HCT116 (cell line): ENCODE measurements at regions not wholly inside any gene's neighbourhood (a gene's known extent, or its start where the extent isn't known, plus 50 kb on each side); places are given as distances from the start of the nearest gene placed in this dataset.

Experiments used
- ATAC-seq: fragments of 200-7000 bp; cut with Tn5 transposase; 2 replicates; pipeline ENCODE4 v1.9.1; 2020; ENCODE audit warnings: mild to moderate bottlenecking, moderate library complexity
- BruUV-seq: library from RNA; stranded (reverse); fragments of 400-500 nt; replicated peaks from 2 replicates; lab custom pipeline; 2021; lab: Mats Ljungman, UMichigan
- CTCF ChIA-PET: fragments of 300-600 bp; sonication (Branson Sonifier 250); formaldehyde crosslinking; loops from one replicate; lab custom pipeline; 2021; ENCODE audit warnings: antibody characterized with exemption; lab: Charles Lee
- POLR2A ChIA-PET: fragments of 300-600, 350-600 bp; sonication (Branson Sonifier 250); formaldehyde crosslinking; loops from one replicate; lab custom pipeline; 2021; ENCODE audit warnings: antibody characterized with exemption; lab: Charles Lee
- RAD21 ChIA-PET, 2 experiments: fragments of 300-600 bp; sonication (Branson Sonifier 250); formaldehyde crosslinking; loops; one replicate each; lab custom pipeline; 2023; ENCODE audit warnings: low total read pairs in 2 of 2; ENCODE audit not compliant: uncharacterized antibody in 2 of 2, unreplicated experiment in 2 of 2, low non-redundant PET in 1 of 2; lab: Charles Lee
- DNase-seq: peaks from one replicate; pipeline ENCODE4 v3.0.0-alpha.2; 2010; ENCODE audit warnings: low read depth, low spot score
- H2AFZ ChIP-seq: fragments of 200-600 bp; shearing (Covaris generic), sonication (generic); 2 replicates; pipeline ENCODE4 v1.6.1; 2017; ENCODE audit warnings: low read depth, mixed run types, mixed read lengths, antibody characterized with exemption, low read length; ENCODE audit not compliant: poor library complexity, severe bottlenecking
- H3K27ac ChIP-seq: 2 replicates; pipeline ENCODE4 v1.5.1; 2012; ENCODE audit warnings: low read depth, low read length
- H3K27me3 ChIP-seq: fragments of 200-600 bp; sonication (generic); 2 replicates; pipeline ENCODE4 v1.6.1; 2016; ENCODE audit warnings: mixed run types, low read length, mixed read lengths; ENCODE audit not compliant: insufficient read depth
- H3K36me3 ChIP-seq, 2 experiments: fragments of 200-500 bp in 1 of 2; fragments of 200-600 bp in 1 of 2; sonication (Bioruptor generic) in 1 of 2; sonication (generic) in 1 of 2; 2 replicates each; pipeline versions ENCODE4 v1.5.1 to v1.6.1; 2014 to 2016; ENCODE audit warnings: low read length in 2 of 2, inconsistent platforms in 1 of 2, mixed read lengths in 1 of 2, mixed run types in 1 of 2; ENCODE audit not compliant: insufficient read depth in 2 of 2, control insufficient read depth in 1 of 2
- H3K4me1 ChIP-seq, 2 experiments: fragments of 200-600 bp in 1 of 2; sonication (generic) in 1 of 2; 2 replicates each; pipeline versions ENCODE4 v1.5.1 to v1.6.1; 2012 to 2017; ENCODE audit warnings: low read length in 2 of 2, inconsistent platforms in 1 of 2, mild to moderate bottlenecking in 1 of 2, mixed read lengths in 1 of 2, mixed run types in 1 of 2, moderate library complexity in 1 of 2; ENCODE audit not compliant: insufficient read depth in 2 of 2, control insufficient read depth in 1 of 2
- H3K4me2 ChIP-seq: fragments of 200-600 bp; sonication (generic); 2 replicates; pipeline ENCODE4 v1.6.1; 2017; ENCODE audit warnings: mixed run types, low read length, mixed read lengths
- H3K4me3 ChIP-seq, 2 experiments: fragments of 200-600 bp in 1 of 2; sonication (generic) in 1 of 2; replicated peaks in 1 of 2; 2 replicates each; pipeline ENCODE4 v1.5.1; 2011 to 2016; ENCODE audit warnings: low read length in 2 of 2, control low read depth in 1 of 2, low read depth in 1 of 2, mild to moderate bottlenecking in 1 of 2, mixed read lengths in 1 of 2, mixed run types in 1 of 2
- H3K79me2 ChIP-seq: fragments of 200-600 bp; sonication (generic); 2 replicates; pipeline ENCODE4 v1.6.1; 2017; ENCODE audit warnings: mild to moderate bottlenecking, mixed run types, low read length, moderate library complexity, mixed read lengths; ENCODE audit not compliant: insufficient read depth
- H3K9ac ChIP-seq: fragments of 200-600 bp; sonication (generic); 2 replicates; pipeline ENCODE4 v1.6.1; 2016; ENCODE audit warnings: low read length, mixed read lengths
- H3K9me2 ChIP-seq: fragments of 200-600 bp; sonication (generic), shearing (Covaris generic); 2 replicates; pipeline ENCODE4 v1.6.1; 2017; ENCODE audit warnings: mixed run types, mild to moderate bottlenecking, moderate library complexity; ENCODE audit not compliant: insufficient read depth
- H3K9me3 ChIP-seq, 2 experiments: fragments of 200-500 bp in 1 of 2; fragments of 200-600 bp in 1 of 2; sonication (Bioruptor generic) in 1 of 2; sonication (generic) in 1 of 2; 2 replicates each; pipeline ENCODE4 v1.6.1; 2014 to 2017; ENCODE audit warnings: low read length in 2 of 2, mixed read lengths in 2 of 2, inconsistent platforms in 1 of 2, low read depth in 1 of 2, mild to moderate bottlenecking in 1 of 2, mixed run types in 1 of 2, moderate library complexity in 1 of 2; ENCODE audit not compliant: control insufficient read depth in 1 of 2, insufficient read depth in 1 of 2
- H4K20me1 ChIP-seq: fragments of 200-600 bp; sonication (generic), shearing (Covaris generic); 2 replicates; pipeline ENCODE4 v1.6.1; 2017; ENCODE audit warnings: mixed run types, mild to moderate bottlenecking, moderate library complexity; ENCODE audit not compliant: insufficient read depth
- ATF3 ChIP-seq: IDR thresholded peaks from 2 replicates; pipeline ENCODE4 v1.6.1; 2012
- CBX3 ChIP-seq: IDR thresholded peaks from 2 replicates; pipeline ENCODE4 v1.6.1; 2012; ENCODE audit warnings: low read depth
- CEBPB ChIP-seq: IDR thresholded peaks from 2 replicates; pipeline ENCODE4 v1.6.1; 2012; ENCODE audit warnings: low read depth
- EGR1 ChIP-seq: IDR thresholded peaks from 2 replicates; pipeline ENCODE4 v1.6.1; 2012; ENCODE audit warnings: low read depth
- ELF1 ChIP-seq: IDR thresholded peaks from 2 replicates; pipeline ENCODE4 v1.6.1; 2012; ENCODE audit warnings: low read depth, borderline replicate concordance
- EZH2 ChIP-seq: fragments of 200-600 bp; sonication (generic); IDR thresholded peaks from 2 replicates; pipeline ENCODE4 v1.6.1; 2017; ENCODE audit warnings: antibody characterized with exemption, mixed run types
- FOSL1 ChIP-seq: IDR thresholded peaks from 2 replicates; pipeline ENCODE4 v1.6.1; 2012; ENCODE audit warnings: low read depth
- JUND ChIP-seq: IDR thresholded peaks from 2 replicates; pipeline ENCODE4 v1.6.1; 2012
- MAX ChIP-seq: IDR thresholded peaks from 2 replicates; pipeline ENCODE4 v1.6.1; 2012
- POLR2A ChIP-seq: IDR thresholded peaks from 2 replicates; pipeline ENCODE4 v1.7.0; 2011; ENCODE audit warnings: borderline replicate concordance; ENCODE audit not compliant: insufficient read depth, insufficient read length; ENCODE audit errors: extremely low read depth
- POLR2AphosphoS5 ChIP-seq: IDR thresholded peaks from 2 replicates; pipeline ENCODE4 v1.6.1; 2011; ENCODE audit warnings: mild to moderate bottlenecking, low read depth, low read length, moderate library complexity
- REST ChIP-seq: IDR thresholded peaks from 2 replicates; pipeline ENCODE4 v1.6.1; 2012; ENCODE audit warnings: low read depth
- SP1 ChIP-seq: IDR thresholded peaks from 2 replicates; pipeline ENCODE4 v1.6.1; 2012; ENCODE audit warnings: low read depth
- SRF ChIP-seq: IDR thresholded peaks from 2 replicates; pipeline ENCODE4 v1.6.1; 2012; ENCODE audit warnings: low read depth
- TCF7L2 ChIP-seq: IDR thresholded peaks from 2 replicates; pipeline ENCODE4 v1.7.0; 2011; ENCODE audit warnings: borderline replicate concordance, inconsistent platforms; ENCODE audit not compliant: insufficient read depth, insufficient read length; ENCODE audit errors: extremely low read depth
- YY1 ChIP-seq: IDR thresholded peaks from 2 replicates; pipeline ENCODE4 v1.6.1; 2011; ENCODE audit warnings: low read length, low read depth, moderate library complexity, mild to moderate bottlenecking; ENCODE audit not compliant: insufficient replicate concordance; ENCODE audit errors: extremely low read depth
- ZBTB33 ChIP-seq: IDR thresholded peaks from 2 replicates; pipeline ENCODE4 v1.6.1; 2011; ENCODE audit warnings: mild to moderate bottlenecking, low read length, moderate library complexity; ENCODE audit not compliant: insufficient replicate concordance; ENCODE audit errors: extremely low read depth
- ZFX ChIP-seq: fragments of 450-650 bp; IDR thresholded peaks from 2 replicates; pipeline ENCODE4 v1.6.1; 2017
- ZNF274 ChIP-seq: fragments of 200-500 bp; sonication (Bioruptor generic); IDR thresholded peaks from 2 replicates; pipeline ENCODE4 v1.6.1; 2014; ENCODE audit warnings: mild to moderate bottlenecking, low read depth, low read length, inconsistent platforms
- intact Hi-C: fragments of 100-400 bp; cut with micrococcal nuclease; formaldehyde crosslinking; loops from 2 replicates; pipeline ENCODE4 v1.10.0; 2022

DNA sequence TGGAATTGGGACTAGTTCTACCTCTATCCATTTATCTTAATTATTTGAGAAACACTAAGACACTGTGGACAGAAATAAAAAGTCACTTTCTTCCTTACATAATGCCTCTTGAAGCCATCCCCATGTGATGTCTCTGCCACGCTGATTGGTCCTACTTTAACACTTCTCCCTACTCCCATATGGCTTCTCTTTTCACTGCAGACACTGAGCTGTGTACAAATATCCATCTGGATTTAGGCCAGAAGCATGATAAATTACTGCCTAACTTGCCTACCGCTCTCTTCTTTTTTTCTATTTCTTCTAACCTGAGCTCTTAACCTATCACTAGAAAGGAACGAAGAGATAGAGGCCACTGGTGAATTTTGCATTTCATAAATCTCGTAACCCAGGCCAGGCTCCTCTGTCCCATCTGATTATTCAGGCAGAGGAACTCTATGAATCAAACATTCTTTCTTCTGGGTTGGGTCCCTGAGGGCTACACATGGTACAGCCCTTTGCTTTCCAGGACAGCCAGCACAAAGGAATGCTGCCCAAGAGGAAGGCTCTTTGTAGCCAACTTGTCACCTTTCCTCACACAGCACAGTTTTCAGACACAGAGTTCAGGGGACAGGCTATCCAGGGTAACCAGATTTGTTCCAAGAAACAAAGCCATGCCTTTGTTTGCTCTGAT is 878.5 kb upstream of the LRRC4C start:
- Histone ChIP-seq H2AFZ (no peak overlapping the region), H3K4me2 (no peak overlapping the region), H3K79me2 (no peaks in the 10 kb centered on the region), H3K27me3 (no peaks in the 10 kb centered on the region), H3K27ac (no peak overlapping the region), H3K4me3 (no peak overlapping the region), H3K36me3 (no peaks in the 10 kb centered on the region), H3K4me1 (no peaks in the 10 kb centered on the region), H3K9me3 (peaks cover 7 to 19% of the 10 kb centered on the region in 2 experiments; a peak in 3 of 4 replicates), H4K20me1 (no peaks in the 10 kb centered on the region), H3K9ac (no peak overlapping the region), H3K9me2 (no peaks in the 10 kb centered on the region)
- ChIA-PET POLR2A (no interaction called here), CTCF (no interaction called here), RAD21 (no interaction called here)
- intact Hi-C loops, result no loop called here
- ATAC-seq (no peak), DNase-seq (no peak)
- TF ChIP-seq JUND (no peak), SP1 (no peak), POLR2A (no peak), ZBTB33 (no peak), POLR2AphosphoS5 (no peak), FOSL1 (no peak), ELF1 (no peak), YY1 (no peak), CBX3 (no peak), TCF7L2 (no peak), ATF3 (no peak), SRF (no peak), EZH2 (no peak), CEBPB (no peak), EGR1 (no peak), ZNF274 (no peak), ZFX (no peak), REST (no peak), MAX (no peak)
- no TSS peak for BruUV-seq
